GM18909 (cell line): ENCODE measurements at regions not wholly inside any gene's neighbourhood (a gene's known extent, or its start where the extent isn't known, plus 50 kb on each side); places are given as distances from the start of the nearest gene placed in this dataset.
"Not testable (repeated sequence)": the region's sequence is repeated elsewhere in the genome, so short reads cannot be mapped to it uniquely, and the experiment has no call there.

ENCODE experiments used
- ATAC-seq: cut with Tn5 transposase; IDR thresholded peaks from one replicate; pipeline ENCODE4 v1.9.1; 2021; ENCODE audit warnings: mild to moderate bottlenecking; ENCODE audit not compliant: unreplicated experiment, poor library complexity

- ATAC-seq: no peak
These were observed 320.5 kb downstream of the VRK1 start for GRCh38 chr14:97117693-97118092.

DNA sequence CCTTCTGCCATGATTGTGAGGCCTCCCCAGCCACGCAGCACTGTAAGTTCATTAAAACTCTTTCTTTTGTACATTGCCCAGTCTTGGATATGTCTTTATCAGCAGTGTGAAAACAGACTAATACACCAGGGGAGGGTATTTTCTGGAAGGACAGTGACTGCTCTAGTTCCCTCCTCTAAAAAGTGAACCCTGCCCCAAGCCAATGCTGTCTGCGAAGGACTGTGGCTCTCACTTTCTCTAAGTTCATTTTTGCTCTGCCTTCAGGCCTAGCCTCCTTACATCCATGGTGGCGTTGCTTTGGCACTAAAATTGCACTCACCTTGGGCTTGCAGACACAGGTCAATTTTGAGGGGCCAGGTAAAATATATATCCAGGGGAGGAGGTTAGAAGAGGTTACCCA lies 323.0 kb downstream of the VRK1 start:
- no peak for ATAC-seq

DNA sequence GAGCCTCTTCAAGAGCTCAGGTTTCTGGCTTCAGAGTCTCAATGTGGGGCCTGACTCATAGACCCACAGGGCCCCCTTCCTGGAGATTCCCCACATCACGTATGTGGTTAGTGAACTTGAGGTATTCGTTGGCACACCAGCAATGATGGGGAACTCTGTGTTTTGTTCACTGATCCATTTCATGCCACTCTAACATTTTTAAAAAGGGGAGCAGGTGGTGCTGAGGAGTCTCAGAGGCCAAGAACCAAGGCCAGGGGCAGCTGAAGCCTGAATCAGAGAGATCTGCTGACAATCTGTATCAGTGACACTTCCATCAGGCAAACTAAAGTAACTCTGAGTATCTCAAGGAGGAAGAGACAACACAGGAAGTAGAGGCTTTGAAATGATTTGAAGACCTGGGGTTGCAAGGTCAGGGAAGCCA lies 323.4 kb downstream of the VRK1 start:
- ATAC-seq: peak; percentile 76

DNA sequence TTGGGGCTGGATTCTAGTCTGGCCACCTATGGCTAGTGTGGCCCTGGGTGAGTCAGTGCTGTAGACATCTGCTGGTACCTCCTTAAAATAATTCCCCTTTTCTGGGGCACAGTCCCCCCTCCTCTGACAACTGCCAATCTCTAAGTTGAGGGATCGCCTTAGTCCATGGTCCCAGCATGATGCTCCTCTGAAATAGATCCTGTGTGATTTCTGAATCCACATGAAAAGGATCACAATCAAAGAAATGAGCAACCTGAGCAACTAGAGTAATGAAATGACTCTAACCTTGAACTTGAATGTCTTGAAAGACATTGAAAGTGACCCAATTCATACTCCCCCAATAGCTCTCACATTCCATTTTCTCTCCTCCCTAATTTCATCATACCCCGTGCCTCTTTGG lies 332.5 kb downstream of the VRK1 start:
- ATAC-seq: no peak

DNA sequence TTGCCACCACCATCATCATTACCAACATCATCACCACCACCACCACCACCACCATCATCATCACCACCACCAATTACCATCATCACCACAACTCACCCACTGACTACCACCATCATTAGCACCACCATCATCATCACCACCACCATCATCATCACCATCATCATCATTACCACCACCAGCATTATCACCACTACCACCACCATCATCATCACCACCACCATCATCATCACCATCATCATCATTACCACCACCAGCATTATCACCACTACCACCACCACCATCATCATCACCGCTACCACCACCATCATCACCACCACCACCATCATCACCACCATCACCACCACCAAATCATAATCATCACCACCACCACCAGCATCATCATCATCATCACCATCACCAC lies 338.7 kb downstream of the VRK1 start:
- ATAC-seq: not testable (repeated sequence)

- no peak for ATAC-seq
These were observed 340.5 kb downstream of the VRK1 start for GRCh38 chr14:97137705-97138104.

- no peak for ATAC-seq
These were observed 341.6 kb downstream of the VRK1 start for GRCh38 chr14:97138801-97139200.

DNA sequence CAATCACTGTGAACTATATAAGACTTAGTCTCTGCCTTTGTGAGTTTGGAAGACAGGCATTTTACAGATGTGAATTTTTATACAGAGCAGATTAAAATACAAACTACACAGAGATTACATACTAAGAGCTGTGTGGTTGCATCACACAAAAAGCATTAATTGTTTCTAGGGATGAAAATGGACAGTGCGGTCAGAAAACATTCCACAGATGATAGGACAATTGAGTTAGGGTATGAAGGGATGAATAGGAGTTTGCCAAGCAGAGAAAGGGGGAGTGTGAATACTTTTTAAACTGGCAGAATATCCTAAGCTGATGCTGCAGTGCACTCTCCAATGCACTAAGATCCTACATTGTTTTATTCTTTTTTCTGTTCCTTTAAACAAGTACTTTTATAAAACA lies 345.8 kb downstream of the VRK1 start:
- no peak for ATAC-seq

DNA sequence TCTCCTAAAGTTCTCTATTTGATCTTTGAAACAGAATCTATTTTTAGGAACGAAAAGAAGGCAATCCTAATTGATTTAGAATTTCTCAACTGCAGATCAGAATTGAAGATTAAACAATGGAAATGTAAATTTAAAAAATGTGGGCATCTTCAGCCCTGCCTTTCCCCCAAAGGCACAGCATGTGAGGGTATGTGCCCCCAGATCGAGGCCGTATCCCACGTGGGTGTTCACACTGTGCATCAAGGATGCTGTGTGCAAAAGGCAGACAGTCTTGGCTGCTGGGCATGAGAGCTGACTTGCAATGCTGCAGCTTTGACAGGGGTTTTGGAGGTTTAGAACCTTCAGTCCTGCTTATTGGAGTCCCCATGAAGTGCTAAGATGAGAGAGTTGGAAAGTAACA lies 346.3 kb downstream of the VRK1 start:
- no peak for ATAC-seq

- not testable (repeated sequence) for ATAC-seq
These were observed 350.8 kb downstream of the VRK1 start for GRCh38 chr14:97148021-97148420.

DNA sequence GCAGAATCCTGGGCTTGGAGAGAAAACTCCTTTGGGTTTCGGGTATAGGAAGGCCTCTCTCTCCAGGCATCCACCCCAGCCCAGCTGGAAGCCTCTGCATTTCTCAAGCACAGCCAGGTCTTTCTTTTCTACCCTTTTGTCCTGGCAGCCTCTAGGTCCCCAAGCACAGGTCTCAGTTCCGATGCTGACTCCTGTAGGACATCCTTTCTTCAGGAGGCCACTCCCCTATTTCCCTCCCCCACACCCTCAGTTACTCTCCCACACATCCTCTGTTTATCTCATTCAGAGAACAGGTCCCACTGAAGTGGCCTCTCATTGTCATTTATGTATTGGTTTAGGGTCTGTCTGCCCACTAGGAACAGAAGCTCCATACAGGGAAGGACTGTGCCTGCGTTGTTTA lies 352.6 kb downstream of the VRK1 start:
- ATAC-seq: no peak

DNA sequence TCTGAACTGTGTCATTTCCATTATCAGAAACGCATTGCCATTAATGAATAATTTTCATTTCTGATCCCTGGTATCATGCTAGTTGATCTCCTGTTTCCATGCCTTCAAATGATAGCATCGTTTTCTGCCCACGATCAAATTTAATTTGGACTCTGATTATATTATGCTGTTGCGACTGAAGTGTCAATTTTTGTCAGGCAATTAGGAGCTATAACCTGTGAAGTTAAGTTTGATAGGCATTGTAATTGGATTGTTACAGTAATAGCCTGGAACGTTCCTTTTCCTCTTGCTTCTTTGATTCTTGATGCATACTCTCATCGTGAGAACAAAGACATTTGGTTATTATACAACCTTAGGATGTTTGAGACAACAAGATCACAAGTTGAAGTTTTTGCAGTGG lies 356.3 kb downstream of the VRK1 start:
- ATAC-seq: no peak

DNA sequence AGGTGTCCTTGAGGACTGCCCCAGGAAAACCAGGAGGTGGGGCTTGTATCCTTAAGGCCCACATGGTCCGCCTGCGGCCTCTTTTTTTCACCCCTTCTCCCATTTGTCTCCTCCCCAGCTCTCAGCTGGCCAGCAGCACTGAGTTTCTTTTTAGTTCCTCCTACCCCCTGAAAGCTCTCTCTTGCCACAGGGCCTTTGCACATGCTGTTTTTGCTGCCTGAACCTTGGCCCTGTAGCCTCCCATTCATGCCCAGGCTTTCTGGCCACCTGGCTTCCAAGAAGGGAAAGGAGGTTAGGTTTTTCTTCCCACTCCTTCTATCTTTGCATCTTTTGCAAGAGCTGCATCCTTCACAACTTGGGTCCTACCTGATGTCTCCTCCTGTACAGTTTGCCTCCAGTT lies 358.1 kb downstream of the VRK1 start:
- no peak for ATAC-seq

- ATAC-seq: no peak
These were observed 358.6 kb downstream of the VRK1 start for GRCh38 chr14:97155814-97156213.

- no peak for ATAC-seq
These were observed 359.5 kb downstream of the VRK1 start for GRCh38 chr14:97156705-97157104.

DNA sequence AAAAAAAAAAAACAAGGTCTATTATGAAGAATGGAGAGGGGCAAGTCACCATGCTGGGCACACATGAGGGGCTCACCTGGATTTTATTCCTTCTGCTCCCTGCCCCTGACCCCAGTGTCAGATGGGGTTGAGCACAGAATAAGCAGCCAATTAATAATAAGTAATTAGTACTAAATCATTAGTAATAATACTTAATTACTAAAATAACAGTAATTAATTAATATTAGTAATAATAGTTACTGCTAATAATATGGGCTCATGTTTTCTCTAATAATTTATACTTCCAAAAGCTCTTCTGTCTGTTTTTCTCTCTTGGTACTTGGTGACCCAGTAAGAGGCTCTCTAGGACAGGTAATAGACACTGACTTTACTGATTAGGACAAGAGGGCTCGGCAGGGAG lies 360.9 kb downstream of the VRK1 start:
- ATAC-seq: no peak

GRCh38 chr14:97159124-97159523 lies 361.9 kb downstream of the VRK1 start:
- ATAC-seq: no peak

GRCh38 chr14:97162621-97163020 lies 365.4 kb downstream of the VRK1 start:
- no peak for ATAC-seq

DNA sequence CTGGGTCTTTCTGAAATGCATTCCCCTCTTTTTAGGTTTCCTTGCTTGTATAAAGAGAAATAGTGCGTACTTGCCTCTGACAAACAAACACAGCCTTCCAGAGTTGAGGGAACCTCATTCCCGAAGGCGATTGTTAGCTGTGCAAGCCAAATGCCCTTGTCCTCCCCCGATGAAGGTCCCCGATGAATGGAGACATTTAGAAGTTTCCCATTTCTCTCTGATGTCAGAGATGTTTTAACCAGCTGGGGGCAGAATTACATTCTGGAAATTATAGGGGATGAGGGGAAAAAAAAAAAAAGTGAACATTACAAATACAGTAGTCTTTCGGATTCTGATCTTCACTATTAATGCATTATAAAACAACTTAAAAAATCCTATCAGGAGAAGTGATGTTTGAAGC lies 366.8 kb downstream of the VRK1 start:
- no peak for ATAC-seq

DNA sequence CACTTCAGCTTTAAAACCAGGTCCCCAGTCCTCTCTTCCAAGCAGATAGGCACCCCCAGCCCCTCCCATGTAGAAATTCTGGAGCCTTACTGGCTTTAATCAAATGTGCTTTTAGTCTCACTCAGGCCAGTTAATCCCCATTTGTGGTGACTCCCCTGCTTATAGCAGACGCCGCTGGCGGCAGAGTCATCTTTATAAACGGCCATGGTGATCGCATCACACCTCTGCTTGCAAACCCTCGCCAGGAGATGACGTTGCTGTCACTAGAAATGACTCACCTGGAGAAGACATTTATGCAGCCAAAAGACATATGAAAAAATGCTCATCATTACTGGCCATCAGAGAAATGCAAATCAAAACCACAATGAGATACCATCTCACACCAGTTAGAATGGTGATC lies 369.3 kb downstream of the VRK1 start:
- no peak for ATAC-seq

DNA sequence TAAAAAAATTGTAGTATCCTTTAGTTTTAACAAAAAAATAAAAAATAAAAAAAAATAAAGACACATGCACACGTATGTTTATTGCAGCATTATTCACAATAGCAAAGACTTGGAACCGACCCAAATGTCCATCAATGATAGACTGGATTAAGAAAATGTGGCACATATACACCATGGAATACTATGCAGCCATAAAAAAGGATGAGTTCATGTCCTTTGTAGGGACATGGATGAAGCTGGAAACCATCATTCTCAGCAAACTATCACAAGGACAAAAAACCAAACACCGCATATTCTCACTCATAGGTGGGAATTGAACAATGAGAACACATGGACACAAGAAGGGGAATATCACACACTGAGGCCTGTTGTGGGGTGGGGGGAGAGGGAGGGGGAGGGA lies 370.4 kb downstream of the VRK1 start:
- not testable (repeated sequence) for ATAC-seq

GRCh38 chr14:97172644-97173043 lies 375.5 kb downstream of the VRK1 start:
- no peak for ATAC-seq

DNA sequence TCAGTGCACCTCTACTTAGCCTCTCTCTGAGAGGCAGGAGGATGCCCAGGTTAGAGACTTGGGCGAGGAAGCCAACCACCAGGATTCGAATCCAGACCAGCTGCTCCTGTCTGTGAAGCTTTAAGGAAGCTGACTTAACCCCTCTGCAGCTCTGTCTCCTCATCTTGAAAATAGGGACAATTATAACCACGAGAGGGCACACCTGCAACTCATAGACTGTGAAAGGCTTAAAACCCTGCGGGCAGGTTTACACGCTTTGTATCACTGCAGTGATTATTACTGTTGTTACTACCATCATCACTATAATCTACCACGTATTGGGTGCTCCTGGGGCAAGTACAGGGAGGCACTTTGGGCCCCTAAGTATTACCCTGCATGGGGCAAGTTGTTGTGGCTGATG lies 379.8 kb downstream of the VRK1 start:
- no peak for ATAC-seq
